Neutrophil (primary cell): ENCODE measurements at regions not wholly inside any gene's neighbourhood (a gene's known extent, or its start where the extent isn't known, plus 50 kb on each side); places are given as distances from the start of the nearest gene placed in this dataset.

Experiments
- H3K27ac ChIP-seq: fragments of 200-600 bp; sonication (generic); 2 replicates; pipeline ENCODE4 v1.5.1; 2016; ENCODE audit warnings: mild to moderate bottlenecking, moderate library complexity
- H3K27me3 ChIP-seq: fragments of 200-600 bp; sonication (generic); 2 replicates; pipeline ENCODE4 v1.6.0; 2016; ENCODE audit warnings: mild to moderate bottlenecking
- H3K36me3 ChIP-seq: fragments of 200-600 bp; sonication (generic); 2 replicates; pipeline ENCODE4 v1.5.1; 2017
- H3K4me1 ChIP-seq, 2 experiments: fragments of 200-600 bp in 1 of 2; sonication (generic) in 1 of 2; 1 replicate in 1 of 2; 2 replicates in 1 of 2; pipeline versions ENCODE4 v1.5.1 to v1.6.1; 2013 to 2016; ENCODE audit warnings: low read depth in 1 of 2, low read length in 1 of 2, mild to moderate bottlenecking in 1 of 2, moderate library complexity in 1 of 2; ENCODE audit not compliant: control insufficient read depth in 1 of 2, insufficient read depth in 1 of 2
- H3K4me3 ChIP-seq, 2 experiments: fragments of 200-600 bp in 1 of 2; sonication (generic) in 1 of 2; 1 replicate in 1 of 2; 2 replicates in 1 of 2; pipeline ENCODE4 v1.5.1; 2013 to 2016; ENCODE audit warnings: low read depth in 1 of 2, low read length in 1 of 2, mild to moderate bottlenecking in 1 of 2, moderate library complexity in 1 of 2
- H3K9me3 ChIP-seq: fragments of 200-600 bp; sonication (generic); 2 replicates; pipeline ENCODE4 v1.5.1; 2016
- TF ChIP-seq, protein P1 (sequence below): fragments of 200-600 bp; sonication (generic); IDR thresholded peaks from 2 replicates; pipeline ENCODE4 v1.5.1; 2016; ENCODE audit warnings: antibody characterized with exemption

DNA sequence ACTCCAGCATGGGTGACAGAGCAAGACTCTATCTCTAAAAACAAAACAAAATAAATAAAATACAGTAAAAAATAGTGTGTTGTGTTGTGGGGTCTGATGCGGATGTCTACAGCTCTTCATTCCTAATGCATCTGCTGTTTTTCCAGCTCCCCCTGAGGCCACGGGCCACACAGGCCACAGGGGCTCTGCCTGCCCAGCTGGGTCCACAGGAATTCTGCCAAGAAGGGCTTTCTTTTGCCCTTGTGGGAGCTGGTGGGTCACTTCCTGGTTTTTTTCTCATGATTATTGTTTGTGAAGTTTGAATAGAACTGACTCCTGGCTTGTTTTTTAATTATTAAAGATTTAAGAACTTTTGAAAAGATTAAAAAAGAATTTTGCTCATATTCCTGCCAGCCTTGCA lies 67.4 kb upstream of the CLDN5 start:
- Histone ChIP-seq H3K36me3 (no peaks in the 10 kb centered on the region), H3K9me3 (no peaks in the 10 kb centered on the region), H3K4me3 (no peak overlapping the region), H3K27me3 (no peaks in the 10 kb centered on the region), H3K4me1 (no peaks in the 10 kb centered on the region), H3K27ac (no peak overlapping the region)
- TF ChIP-seq, protein P1, sequence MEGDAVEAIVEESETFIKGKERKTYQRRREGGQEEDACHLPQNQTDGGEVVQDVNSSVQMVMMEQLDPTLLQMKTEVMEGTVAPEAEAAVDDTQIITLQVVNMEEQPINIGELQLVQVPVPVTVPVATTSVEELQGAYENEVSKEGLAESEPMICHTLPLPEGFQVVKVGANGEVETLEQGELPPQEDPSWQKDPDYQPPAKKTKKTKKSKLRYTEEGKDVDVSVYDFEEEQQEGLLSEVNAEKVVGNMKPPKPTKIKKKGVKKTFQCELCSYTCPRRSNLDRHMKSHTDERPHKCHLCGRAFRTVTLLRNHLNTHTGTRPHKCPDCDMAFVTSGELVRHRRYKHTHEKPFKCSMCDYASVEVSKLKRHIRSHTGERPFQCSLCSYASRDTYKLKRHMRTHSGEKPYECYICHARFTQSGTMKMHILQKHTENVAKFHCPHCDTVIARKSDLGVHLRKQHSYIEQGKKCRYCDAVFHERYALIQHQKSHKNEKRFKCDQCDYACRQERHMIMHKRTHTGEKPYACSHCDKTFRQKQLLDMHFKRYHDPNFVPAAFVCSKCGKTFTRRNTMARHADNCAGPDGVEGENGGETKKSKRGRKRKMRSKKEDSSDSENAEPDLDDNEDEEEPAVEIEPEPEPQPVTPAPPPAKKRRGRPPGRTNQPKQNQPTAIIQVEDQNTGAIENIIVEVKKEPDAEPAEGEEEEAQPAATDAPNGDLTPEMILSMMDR, result no peak

DNA sequence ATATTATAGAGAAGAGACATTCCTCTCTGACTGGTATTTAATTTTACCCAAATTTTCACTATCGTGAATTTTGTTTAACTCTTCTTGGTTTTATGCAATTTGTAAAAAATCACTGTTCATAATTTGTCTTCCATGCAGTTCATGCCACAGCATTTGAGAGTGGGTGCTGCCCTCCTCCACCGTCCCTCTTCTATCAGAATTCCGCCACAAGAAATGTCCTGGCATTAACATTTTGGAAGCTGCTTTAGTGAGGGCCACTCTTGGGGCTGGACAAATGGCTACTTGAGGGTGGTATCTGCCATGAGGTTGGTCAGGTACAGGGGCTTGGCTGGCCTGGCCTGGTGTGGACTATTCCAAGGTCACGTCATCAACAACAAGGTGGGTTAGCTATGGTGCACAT lies 68.3 kb upstream of the CLDN5 start:
- H3K4me1 ChIP-seq, result no peaks in the 10 kb centered on the region
- H3K4me3 ChIP-seq, result no peak overlapping the region
- TF ChIP-seq, protein P1, result no peak
- H3K9me3 ChIP-seq, result no peaks in the 10 kb centered on the region
- H3K27ac ChIP-seq, result no peak overlapping the region
- no peaks in the 10 kb centered on the region for H3K27me3 ChIP-seq
- no peaks in the 10 kb centered on the region for H3K36me3 ChIP-seq

DNA sequence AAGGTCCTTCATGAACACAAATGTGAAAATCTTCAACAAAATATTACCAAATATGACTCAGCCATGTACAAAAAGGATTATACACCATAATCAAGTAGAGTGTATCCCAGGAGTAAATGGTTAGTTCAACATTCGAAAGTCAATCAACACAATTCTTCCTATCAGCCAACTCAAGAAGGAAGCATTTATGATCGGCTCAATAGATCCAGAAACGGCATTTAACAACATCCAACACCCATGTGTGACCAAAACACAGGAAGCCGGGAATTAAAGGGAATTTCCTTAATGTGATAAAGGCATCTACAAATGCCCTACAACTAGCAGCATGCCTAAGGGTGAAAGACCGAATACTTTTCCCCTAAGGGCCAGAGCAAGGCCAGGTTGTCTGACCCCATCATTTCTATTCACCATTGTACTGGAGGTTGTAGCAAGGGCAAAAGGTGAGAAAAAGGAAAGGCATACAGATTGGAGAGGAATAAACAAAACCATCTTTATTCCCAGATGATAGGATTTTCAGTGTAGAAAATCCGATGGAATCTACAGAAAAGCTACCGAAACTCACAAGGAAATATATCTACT lies 69.9 kb upstream of the CLDN5 start:
- Histone ChIP-seq H3K36me3 (no peaks in the 10 kb centered on the region), H3K4me3 (no peak overlapping the region), H3K4me1 (peaks cover 6 to 8% of the 10 kb centered on the region in 2 experiments), H3K27ac (no peak overlapping the region), H3K27me3 (peaks cover 14% of the 10 kb centered on the region), H3K9me3 (no peaks in the 10 kb centered on the region)
- TF ChIP-seq, protein P1, result no peak

GRCh38 chr22:19595532-19595931 lies 71.3 kb upstream of the CLDN5 start:
- peaks cover 14% of the 10 kb centered on the region for H3K27me3 ChIP-seq
- no peak overlapping the region for H3K4me3 ChIP-seq
- H3K27ac ChIP-seq, result no peak overlapping the region
- TF ChIP-seq, protein P1, result no peak
- H3K9me3 ChIP-seq, result no peaks in the 10 kb centered on the region
- H3K36me3 ChIP-seq, result no peaks in the 10 kb centered on the region
- peaks cover 6 to 8% of the 10 kb centered on the region in 2 experiments for H3K4me1 ChIP-seq

GRCh38 chr22:19596680-19597398 lies 72.6 kb upstream of the CLDN5 start:
- Histone ChIP-seq H3K9me3 (no peaks in the 10 kb centered on the region), H3K27ac (no peak overlapping the region), H3K27me3 (peaks cover 14% of the 10 kb centered on the region), H3K4me3 (no peak overlapping the region), H3K4me1 (peaks cover 6 to 8% of the 10 kb centered on the region in 2 experiments), H3K36me3 (no peaks in the 10 kb centered on the region)
- TF ChIP-seq, protein P1, result no peak
